K562 (cell line): ENCODE measurements at regions not wholly inside any gene's neighbourhood (a gene's known extent, or its start where the extent isn't known, plus 50 kb on each side); places are given as distances from the start of the nearest gene placed in this dataset.

Experiments used
- ATAC-seq: fragments of 200-7000 bp; cut with Tn5 transposase; 3 replicates; pipeline ENCODE4 v1.9.1; 2020; ENCODE audit warnings: moderate library complexity
- BruUV-seq: library from RNA; stranded (reverse); fragments of 400-500 nt; replicated peaks from 2 replicates; lab custom pipeline; 2021; lab: Mats Ljungman, UMichigan
- CTCF ChIA-PET: fragments of 300-600 bp; formaldehyde crosslinking; extraction: SDS; loops from one replicate; lab custom pipeline; 2021; ENCODE audit warnings: low intra/inter-chr PET ratio; lab: Yijun Ruan, JAX
- POLR2A ChIA-PET: fragments of 300-600, 350-650 bp; sonication (Branson Sonifier 250); formaldehyde crosslinking; extraction: SDS; loops from one replicate; lab custom pipeline; 2021; ENCODE audit warnings: antibody characterized with exemption, inconsistent platforms; lab: Yijun Ruan, JAX
- DNase-seq, 4 experiments: peaks; one replicate each; pipeline versions ENCODE4 v3.0.0 to v3.0.0-alpha.2; 2011 to 2018; ENCODE audit warnings: low spot score in 3 of 4, mixed read lengths in 3 of 4; ENCODE audit errors: extremely low read depth in 1 of 4
- FAIRE-seq: peaks from 2 replicates; lab custom pipeline; 2011; peaks lifted over from hg19 to GRCh38; lab: Jason Lieb, UNC
- H2AFZ ChIP-seq: 2 replicates; pipeline ENCODE4 v1.6.0; 2011; ENCODE audit warnings: low read depth, low read length, control low read depth, inconsistent platforms
- H3K27ac ChIP-seq: fragments of 200-600 bp; 3 replicates; pipeline ENCODE4 v1.8.0; 2011; ENCODE audit warnings: low read depth, mild to moderate bottlenecking, control low read depth, inconsistent platforms, low read length, moderate library complexity, mixed read lengths; ENCODE audit errors: extremely low read depth
- H3K27me3 ChIP-seq, 2 experiments: fragments of 300-600 bp in 1 of 2; 2 replicates in 1 of 2; 3 replicates in 1 of 2; pipeline versions ENCODE4 v1.6.0 to v1.8.0; 2011; ENCODE audit warnings: inconsistent platforms in 2 of 2, low read length in 2 of 2, mild to moderate bottlenecking in 1 of 2, mixed read lengths in 1 of 2, moderate library complexity in 1 of 2; ENCODE audit not compliant: control insufficient read depth in 2 of 2, insufficient read depth in 2 of 2
- H3K36me3 ChIP-seq: fragments of 300-600 bp; 3 replicates; pipeline ENCODE4 v1.8.0; 2011; ENCODE audit warnings: mild to moderate bottlenecking, low read length, inconsistent platforms; ENCODE audit not compliant: control insufficient read depth, insufficient read depth
- H3K4me1 ChIP-seq, 2 experiments: fragments of 200-600 bp in 1 of 2; replicated peaks in 1 of 2; 2 replicates in 1 of 2; 3 replicates in 1 of 2; pipeline versions ENCODE4 v1.5.1 to v1.8.0; 2011; ENCODE audit warnings: inconsistent platforms in 2 of 2, low read length in 2 of 2, mild to moderate bottlenecking in 1 of 2, mixed read lengths in 1 of 2, moderate library complexity in 1 of 2; ENCODE audit not compliant: control insufficient read depth in 2 of 2, insufficient read depth in 2 of 2
- H3K4me2 ChIP-seq: 2 replicates; pipeline ENCODE4 v1.6.1; 2011; ENCODE audit warnings: low read length, control low read depth, inconsistent platforms, mixed read lengths; ENCODE audit not compliant: insufficient read depth
- H3K4me3 ChIP-seq: fragments of 200-600 bp; sonication (generic), shearing (Covaris generic); 2 replicates; pipeline ENCODE4 v1.5.1; 2016; ENCODE audit warnings: control low read depth, inconsistent platforms
- H3K79me2 ChIP-seq: fragments of 200-600 bp; 3 replicates; pipeline ENCODE4 v1.8.0; 2011; ENCODE audit warnings: low read length, inconsistent platforms; ENCODE audit not compliant: control insufficient read depth, insufficient read depth
- H3K9ac ChIP-seq, 2 experiments: 2 replicates each; pipeline versions ENCODE4 v1.6.0 to v1.6.1; 2011; ENCODE audit warnings: low read depth in 2 of 2, low read length in 2 of 2, control low read depth in 1 of 2, inconsistent platforms in 1 of 2, mild to moderate bottlenecking in 1 of 2, mixed read lengths in 1 of 2; ENCODE audit not compliant: insufficient read depth in 1 of 2
- H3K9me1 ChIP-seq: one replicate; pipeline ENCODE4 v1.6.0; 2011; ENCODE audit warnings: inconsistent platforms, mild to moderate bottlenecking, low read length, moderate library complexity; ENCODE audit not compliant: control insufficient read depth, insufficient read depth
- H3K9me3 ChIP-seq: replicated peaks from 2 replicates; pipeline ENCODE4 v1.5.1; 2011; ENCODE audit warnings: low read depth, low read length, inconsistent platforms; ENCODE audit not compliant: control insufficient read depth, insufficient read depth
- H4K20me1 ChIP-seq: replicated peaks from 2 replicates; pipeline ENCODE4 v1.6.1; 2011; ENCODE audit warnings: low read length, inconsistent platforms, mixed read lengths; ENCODE audit not compliant: control insufficient read depth, insufficient read depth
- CBFB ChIP-seq: sonication (generic); formaldehyde crosslinking; IDR thresholded peaks from 2 replicates; pipeline ENCODE4 v1.4.0; 2020; ENCODE audit warnings: mild to moderate bottlenecking, missing genetic modification reagents
- CGGBP1 ChIP-seq: fragments of 250-450 bp; sonication (Bioruptor Pico); IDR thresholded peaks from 2 replicates; pipeline ENCODE4 v1.9.0; 2021; ENCODE audit warnings: mild to moderate bottlenecking
- MEIS2 ChIP-seq: fragments of 450-650 bp; IDR thresholded peaks from 2 replicates; pipeline ENCODE4 v1.6.1; 2014; ENCODE audit warnings: mild to moderate bottlenecking; ENCODE audit not compliant: partially characterized antibody
- NR3C1 ChIP-seq: sonication (generic); formaldehyde crosslinking; IDR thresholded peaks from 2 replicates; pipeline ENCODE4 v1.8.1; 2022; ENCODE audit warnings: missing genetic modification reagents
- SPI1 ChIP-seq: IDR thresholded peaks from 2 replicates; pipeline ENCODE4 v1.6.1; 2011; ENCODE audit warnings: low read depth, low read length, control low read depth, borderline replicate concordance
- USF1 ChIP-seq: sonication (generic); formaldehyde crosslinking; IDR thresholded peaks from 2 replicates; pipeline ENCODE4 v1.9.0; 2022; ENCODE audit warnings: mild to moderate bottlenecking, missing genetic modification reagents
- ZNF407 ChIP-seq: fragments of 450-650 bp; IDR thresholded peaks from 2 replicates; pipeline ENCODE4 v1.6.1; 2016; ENCODE audit warnings: low read depth
- ZNF639 ChIP-seq, 2 experiments: fragments of 200-800 bp in 1 of 2; sonication (Bioruptor generic) in 1 of 2; sonication (generic) in 1 of 2; formaldehyde crosslinking in 1 of 2; IDR thresholded peaks in 1 of 2; conservative IDR thresholded peaks in 1 of 2; 2 replicates each; pipeline versions ENCODE4 v1.5.0 to v1.6.1; 2016 to 2020; ENCODE audit warnings: missing compliant biosample characterization in 1 of 2, missing genetic modification characterization in 1 of 2, missing genetic modification reagents in 1 of 2
- ZNF696 ChIP-seq: fragments of 250-450 bp; sonication (Bioruptor Pico); conservative IDR thresholded peaks from 2 replicates; pipeline ENCODE4 v1.4.0; 2020; ENCODE audit warnings: mild to moderate bottlenecking, moderate library complexity
- WGBS: fragments of 100-300 bp; shearing (Covaris generic); methylation state at CpG from one replicate; pipeline ENCODE4 v1.1.6; 2016; ENCODE audit warnings: low coverage, mixed read lengths; ENCODE audit not compliant: insufficient coverage; ENCODE audit errors: missing lambda C conversion rate; 5-methylcytosine and 5-hydroxymethylcytosine counted together
- in situ Hi-C: fragments of 300-500 bp; cut with MboI; formaldehyde crosslinking; loops from 4 replicates; pipeline ENCODE4 v1.15.0; 2018; ENCODE audit warnings: inconsistent platforms, mixed read lengths
- intact Hi-C: fragments of 100-400 bp; cut with micrococcal nuclease; formaldehyde crosslinking; loops from 2 replicates; pipeline ENCODE4 v1.14.2; 2022

- H3K27me3 ChIP-seq = peaks cover 55 to 77% of the 10 kb centered on the region in 2 experiments
- H3K4me1 ChIP-seq = no peaks in the 10 kb centered on the region; a peak in 1 of 5 replicates
- no TSS peak for BruUV-seq
- DNase-seq (no peak), FAIRE-seq (no peak), ATAC-seq (no peak; the same call in 2 of the 3 replicates)
- no peaks in the 10 kb centered on the region for H3K79me2 ChIP-seq
- no peak overlapping the region for H2AFZ ChIP-seq
- intact Hi-C loops (loop anchor here (10.0 kb wide), 3 partner anchors 135 to 325 kb away; no protein-coding TSS in a partner anchor), in situ Hi-C loops (no loop called here)
- no peak overlapping the region; a peak in 1 of 4 replicates for H3K9ac ChIP-seq
- no peak overlapping the region for H3K4me3 ChIP-seq
- no peak for TF ChIP-seq NR3C1 (CRISPR knock-in tag)
- no peak for TF ChIP-seq CGGBP1 (CRISPR knock-in tag)
- TF ChIP-seq MEIS2 = no peak
- TF ChIP-seq USF1 (CRISPR knock-in tag) = no peak
- no peak for TF ChIP-seq CBFB (CRISPR knock-in tag)
- no peak for TF ChIP-seq ZNF407
- no peak for TF ChIP-seq ZNF639 (CRISPR knock-in tag; conservative IDR thresholded peaks at IDR 0.05 in 1 of 2, IDR thresholded peaks at IDR 0.05 in 1 of 2)
- no peak for TF ChIP-seq ZNF696 (CRISPR knock-in tag)
- no peak for TF ChIP-seq SPI1
- H3K4me2 ChIP-seq = no peak overlapping the region
- H3K36me3 ChIP-seq = no peaks in the 10 kb centered on the region
- H4K20me1 ChIP-seq = no peaks in the 10 kb centered on the region; the same call in 1 of the 2 replicates
- no peaks in the 10 kb centered on the region for H3K9me1 ChIP-seq
- WGBS = 2% methylated on average over 9 of the region's 9 CpGs
- H3K9me3 ChIP-seq = no peaks in the 10 kb centered on the region
- ChIA-PET POLR2A (interaction anchor here (0.6 to 1.6 kb wide), 5 partner anchors 15 to 901 kb away, joined by 3 to 6 read pairs (median 3); partner anchors contain the start of gene HSPA9), CTCF (no interaction called here)
- H3K27ac ChIP-seq = no peak overlapping the region
Observed at GRCh38 chr5:138649316-138649720, 74.1 kb upstream of the HSPA9 start.
